Hepatocyte (in vitro differentiated cells): ENCODE measurements at regions not wholly inside any gene's neighbourhood (a gene's known extent, or its start where the extent isn't known, plus 50 kb on each side); places are given as distances from the start of the nearest gene placed in this dataset.

Experiments
- DNase-seq: peaks from one replicate; pipeline ENCODE4 v3.0.0-alpha.2; 2016; ENCODE audit warnings: low spot score
- H2AFZ ChIP-seq: fragments of 200-600 bp; sonication (generic); 2 replicates; pipeline ENCODE4 v1.6.0; 2016; ENCODE audit warnings: antibody characterized with exemption, mild to moderate bottlenecking
- H3K27ac ChIP-seq: fragments of 200-600 bp; sonication (generic); 2 replicates; pipeline ENCODE4 v1.5.1; 2016; ENCODE audit warnings: mild to moderate bottlenecking
- H3K27me3 ChIP-seq: fragments of 200-600 bp; sonication (generic); 2 replicates; pipeline ENCODE4 v1.6.1; 2016
- H3K36me3 ChIP-seq: fragments of 200-600 bp; sonication (generic); replicated peaks from 2 replicates; pipeline ENCODE4 v1.5.1; 2016; ENCODE audit warnings: low read depth; ENCODE audit not compliant: insufficient read depth
- H3K4me1 ChIP-seq: fragments of 200-600 bp; sonication (generic); 2 replicates; pipeline ENCODE4 v1.5.1; 2016; ENCODE audit warnings: mild to moderate bottlenecking, moderate library complexity; ENCODE audit not compliant: insufficient read depth
- H3K4me2 ChIP-seq: fragments of 200-600 bp; sonication (generic); 2 replicates; pipeline ENCODE4 v1.6.0; 2016
- H3K4me3 ChIP-seq: fragments of 200-600 bp; sonication (generic); 2 replicates; pipeline ENCODE4 v1.5.1; 2016; ENCODE audit warnings: mild to moderate bottlenecking
- H3K79me2 ChIP-seq: fragments of 200-600 bp; sonication (generic); 2 replicates; pipeline ENCODE4 v1.6.0; 2017; ENCODE audit warnings: mild to moderate bottlenecking
- H3K9me2 ChIP-seq: fragments of 200-600 bp; sonication (generic); replicated peaks from 2 replicates; pipeline ENCODE4 v1.6.0; 2017; ENCODE audit warnings: mild to moderate bottlenecking; ENCODE audit not compliant: insufficient read depth
- H3K9me3 ChIP-seq: fragments of 200-600 bp; sonication (generic); 2 replicates; pipeline ENCODE4 v1.5.1; 2016; ENCODE audit warnings: low read depth, mild to moderate bottlenecking
- H4K20me1 ChIP-seq: fragments of 200-600 bp; sonication (generic); 2 replicates; pipeline ENCODE4 v1.6.0; 2016; ENCODE audit warnings: mild to moderate bottlenecking; ENCODE audit not compliant: insufficient read depth, poor library complexity, severe bottlenecking
- CTCF ChIP-seq: fragments of 200-600 bp; sonication (generic); IDR thresholded peaks from 2 replicates; pipeline ENCODE4 v1.5.1; 2016; ENCODE audit warnings: antibody characterized with exemption, mild to moderate bottlenecking; ENCODE audit not compliant: poor library complexity
- EZH2 ChIP-seq: fragments of 200-600 bp; sonication (generic); IDR thresholded peaks from 2 replicates; pipeline ENCODE4 v1.6.1; 2016; ENCODE audit warnings: antibody characterized with exemption, mild to moderate bottlenecking, borderline replicate concordance
- EZH2phosphoT487 ChIP-seq: fragments of 200-600 bp; sonication (generic); IDR thresholded peaks from one replicate; pipeline ENCODE4 v1.6.1; 2018; ENCODE audit warnings: antibody characterized with exemption, mild to moderate bottlenecking, low read depth, moderate library complexity; ENCODE audit not compliant: unreplicated experiment, severe bottlenecking
- WGBS: methylation state at CpG from one replicate; pipeline ENCODE4 v1.1.6; 2016; ENCODE audit warnings: low lambda C conversion rate; ENCODE audit errors: missing lambda C conversion rate; 5-methylcytosine and 5-hydroxymethylcytosine counted together

GRCh38 chr1:234967121-234967520 is 161.5 kb downstream of the TOMM20 start:
- Histone ChIP-seq H3K9me2 (no peaks in the 10 kb centered on the region), H3K9me3 (no peaks in the 10 kb centered on the region), H3K27me3 (no peaks in the 10 kb centered on the region), H2AFZ (no peak overlapping the region), H3K79me2 (no peaks in the 10 kb centered on the region), H3K4me1 (peaks cover 69% of the 10 kb centered on the region), H3K4me2 (no peak overlapping the region), H3K4me3 (no peak overlapping the region), H3K36me3 (no peaks in the 10 kb centered on the region), H4K20me1 (no peaks in the 10 kb centered on the region), H3K27ac (no peak overlapping the region)
- DNase-seq: peak; percentile 2
- no peak for TF ChIP-seq CTCF
- TF ChIP-seq EZH2phosphoT487: no peak
- no peak for TF ChIP-seq EZH2
- WGBS: 97% methylated on average over 13 of the region's 13 CpGs

- H3K27ac ChIP-seq: peak overlapping the region; percentile 96
- no peaks in the 10 kb centered on the region for H3K79me2 ChIP-seq
- no peaks in the 10 kb centered on the region for H3K9me2 ChIP-seq
- no peak overlapping the region for H3K4me3 ChIP-seq
- no peaks in the 10 kb centered on the region for H3K27me3 ChIP-seq
- no peaks in the 10 kb centered on the region for H3K9me3 ChIP-seq
- H3K36me3 ChIP-seq: no peaks in the 10 kb centered on the region
- no peaks in the 10 kb centered on the region for H4K20me1 ChIP-seq
- H3K4me2 ChIP-seq: no peak overlapping the region
- no peak overlapping the region for H2AFZ ChIP-seq
- DNase-seq: no peak
- peaks cover 63% of the 10 kb centered on the region for H3K4me1 ChIP-seq
- TF ChIP-seq EZH2 (no peak), EZH2phosphoT487 (no peak), CTCF (no peak)
Observed at GRCh38 chr1:234965111-234965510, 163.5 kb downstream of the TOMM20 start.

DNA sequence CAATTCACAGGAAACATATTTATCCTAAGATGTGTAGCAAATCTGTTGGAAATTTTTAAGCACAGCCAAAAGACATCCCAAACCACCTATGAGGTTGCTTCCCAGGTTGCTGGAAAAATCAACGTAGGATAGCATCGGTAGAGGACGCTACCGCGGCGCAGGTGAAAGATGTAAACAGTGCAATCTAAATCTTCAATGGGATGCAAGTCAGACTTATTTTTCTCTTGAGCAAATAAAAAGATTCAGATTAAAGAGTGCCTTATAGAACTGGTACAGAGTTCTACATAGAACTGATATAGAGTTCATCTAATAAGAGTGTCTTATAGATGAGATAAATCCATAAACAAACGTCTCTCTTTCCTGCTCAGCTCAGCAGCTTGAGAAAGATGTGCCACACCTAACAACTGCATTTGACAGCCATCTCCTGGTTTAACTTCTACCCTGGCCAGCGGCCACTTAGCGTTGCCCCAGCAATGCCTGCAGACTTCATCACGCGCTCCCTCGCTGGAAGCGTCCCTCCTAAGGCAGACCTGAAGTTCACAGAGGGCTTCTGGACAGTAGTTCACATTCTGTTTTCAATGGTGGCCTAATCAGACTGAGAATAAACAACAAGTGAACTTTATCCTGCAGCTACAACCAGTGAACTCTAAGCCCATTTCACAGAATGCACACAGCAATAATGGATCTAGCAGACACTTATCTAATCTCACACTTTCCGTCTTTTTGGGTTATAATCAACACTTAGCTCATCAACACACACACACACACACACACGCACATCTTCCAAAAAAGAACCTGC is 164.5 kb downstream of the TOMM20 start:
- no peak overlapping the region for H2AFZ ChIP-seq
- H3K4me3 ChIP-seq: no peak overlapping the region
- peak overlapping the region; percentile 96 for H3K27ac ChIP-seq
- no peaks in the 10 kb centered on the region for H4K20me1 ChIP-seq
- 57% methylated on average over 15 of the region's 15 CpGs for WGBS
- H3K4me2 ChIP-seq: peak overlapping the region; percentile 65
- no peak for TF ChIP-seq CTCF
- no peak for TF ChIP-seq EZH2phosphoT487
- TF ChIP-seq EZH2: no peak
- H3K9me3 ChIP-seq: no peaks in the 10 kb centered on the region
- peaks cover 53% of the 10 kb centered on the region for H3K4me1 ChIP-seq
- DNase-seq: peak; percentile 60
- no peaks in the 10 kb centered on the region for H3K36me3 ChIP-seq
- H3K27me3 ChIP-seq: no peaks in the 10 kb centered on the region
- H3K79me2 ChIP-seq: no peaks in the 10 kb centered on the region
- no peaks in the 10 kb centered on the region for H3K9me2 ChIP-seq
